Left colon (tissue), 2 donors: ENCODE measurements at regions not wholly inside any gene's neighbourhood (a gene's known extent, or its start where the extent isn't known, plus 50 kb on each side); places are given as distances from the start of the nearest gene placed in this dataset.

Source experiments
- ATAC-seq: fragments of 200-7000 bp; cut with Tn5 transposase; one replicate; pipeline ENCODE4 v1.9.1; 2020; ENCODE audit warnings: mild to moderate bottlenecking, moderate library complexity
- DNase-seq, 2 donors: peaks; one replicate each; pipeline ENCODE4 v3.0.0-alpha.2; 2020
- intact Hi-C, 2 donors: fragments of 100-400 bp; cut with DNase I in 1 of 2; cut with micrococcal nuclease in 1 of 2; formaldehyde crosslinking; loops; one replicate each; pipeline versions ENCODE4 v1.11.2 to v1.14.0; 2022; cut with DNase I, micrococcal nuclease
- donor health status: DM: no; HTN: no; CAD: no.
- donor health status: DM: yes; HTN: yes; CAD: no.

DNA sequence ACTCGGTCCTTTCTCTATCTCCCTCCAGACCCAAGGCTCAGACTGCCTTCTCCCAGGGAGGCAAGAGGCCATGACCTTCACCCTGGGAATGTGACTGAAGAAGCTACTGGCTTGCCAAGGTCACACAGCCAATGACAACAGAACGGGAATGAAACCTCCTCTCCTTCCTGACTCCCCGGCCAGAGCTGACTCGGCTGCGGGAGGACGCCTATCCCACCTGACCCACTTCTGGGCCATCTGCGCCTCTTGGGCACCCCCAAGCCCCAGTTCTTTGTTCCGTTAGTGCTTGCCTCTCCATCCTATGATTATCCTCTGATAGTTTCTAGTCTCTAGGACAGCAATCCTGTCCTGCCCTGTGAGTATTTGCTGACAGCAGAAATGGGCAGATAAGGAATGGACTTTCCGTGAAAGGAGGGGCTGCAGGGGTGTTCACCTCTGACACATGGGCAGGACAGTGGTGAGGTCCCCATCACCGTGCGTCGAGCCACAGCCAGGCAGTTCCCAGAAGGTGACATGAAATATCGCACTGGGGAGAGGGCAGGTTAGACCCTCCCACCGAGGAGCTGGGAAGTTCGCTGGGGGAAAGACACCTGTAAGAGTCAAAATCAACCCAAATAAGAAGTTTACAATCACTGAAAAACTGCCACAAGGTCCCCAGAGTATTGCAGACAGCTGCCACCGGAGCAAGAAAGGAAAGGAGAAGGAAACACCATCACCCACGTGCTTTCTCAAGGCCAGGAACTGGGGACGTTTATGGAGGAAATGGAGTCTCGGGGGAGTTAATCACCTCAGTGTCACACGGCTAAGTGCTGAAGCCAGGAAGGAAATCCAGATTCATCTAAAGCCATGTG is 63.0 kb downstream of the INSIG1 start:
- ATAC-seq (no peak), DNase-seq (no peak)
- intact Hi-C loops = no loop called here

GRCh38 chr7:155361346-155361680 is 63.6 kb downstream of the INSIG1 start:
- DNase-seq (no peak), ATAC-seq (no peak)
- intact Hi-C loops = no loop called here

GRCh38 chr7:155361947-155362346 is 64.3 kb downstream of the INSIG1 start:
- no peak for DNase-seq
- ATAC-seq = no peak
- intact Hi-C loops = no loop called here

DNA sequence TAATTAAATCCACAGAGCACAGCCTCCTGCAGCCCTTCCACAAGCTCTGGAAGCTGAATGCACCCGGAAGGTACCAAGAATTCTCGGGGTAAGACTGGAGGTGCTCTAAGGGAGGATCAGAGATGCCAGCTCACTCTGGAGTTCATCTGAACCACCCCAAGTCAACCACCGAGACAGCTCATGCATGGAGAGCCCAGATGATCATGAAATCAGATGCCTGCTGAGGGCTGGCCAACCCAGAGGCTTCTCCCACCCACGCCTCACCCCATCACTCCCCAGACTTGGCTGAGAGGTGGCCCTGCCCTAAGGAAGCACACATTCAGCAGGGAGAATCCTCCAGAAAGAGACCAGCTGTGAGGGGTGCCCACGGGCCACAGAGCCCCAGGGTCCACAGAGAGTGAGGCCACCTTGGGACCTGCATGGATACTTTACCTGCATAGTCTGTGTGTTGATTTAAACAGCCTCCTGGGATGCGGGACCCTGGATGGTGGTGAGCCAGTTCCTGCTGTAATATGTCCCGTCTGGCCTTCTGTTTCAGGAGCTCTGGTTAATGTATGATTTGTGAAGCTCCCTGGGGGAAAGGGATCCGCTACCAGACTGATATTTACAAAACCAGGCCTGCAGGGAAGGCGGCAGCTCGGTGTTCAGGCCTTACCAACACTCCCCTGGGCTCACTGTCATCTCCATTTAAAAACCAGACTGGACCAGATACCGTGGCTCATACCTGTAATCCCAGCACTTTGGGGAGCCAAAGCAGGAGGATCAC is 64.9 kb downstream of the INSIG1 start:
- intact Hi-C loops = no loop called here
- ATAC-seq (no peak), DNase-seq (no peak)

- DNase-seq = no peak
- intact Hi-C loops = no loop called here
- no peak for ATAC-seq
Observed at GRCh38 chr7:155363146-155363539, 65.5 kb downstream of the INSIG1 start.

GRCh38 chr7:155363852-155364600 is 66.3 kb downstream of the INSIG1 start:
- ATAC-seq (no peak), DNase-seq (no peak)
- intact Hi-C loops = no loop called here

- ATAC-seq (no peak), DNase-seq (no peak)
- intact Hi-C loops = no loop called here
Observed at GRCh38 chr7:155365146-155365874, 67.6 kb downstream of the INSIG1 start.

DNA sequence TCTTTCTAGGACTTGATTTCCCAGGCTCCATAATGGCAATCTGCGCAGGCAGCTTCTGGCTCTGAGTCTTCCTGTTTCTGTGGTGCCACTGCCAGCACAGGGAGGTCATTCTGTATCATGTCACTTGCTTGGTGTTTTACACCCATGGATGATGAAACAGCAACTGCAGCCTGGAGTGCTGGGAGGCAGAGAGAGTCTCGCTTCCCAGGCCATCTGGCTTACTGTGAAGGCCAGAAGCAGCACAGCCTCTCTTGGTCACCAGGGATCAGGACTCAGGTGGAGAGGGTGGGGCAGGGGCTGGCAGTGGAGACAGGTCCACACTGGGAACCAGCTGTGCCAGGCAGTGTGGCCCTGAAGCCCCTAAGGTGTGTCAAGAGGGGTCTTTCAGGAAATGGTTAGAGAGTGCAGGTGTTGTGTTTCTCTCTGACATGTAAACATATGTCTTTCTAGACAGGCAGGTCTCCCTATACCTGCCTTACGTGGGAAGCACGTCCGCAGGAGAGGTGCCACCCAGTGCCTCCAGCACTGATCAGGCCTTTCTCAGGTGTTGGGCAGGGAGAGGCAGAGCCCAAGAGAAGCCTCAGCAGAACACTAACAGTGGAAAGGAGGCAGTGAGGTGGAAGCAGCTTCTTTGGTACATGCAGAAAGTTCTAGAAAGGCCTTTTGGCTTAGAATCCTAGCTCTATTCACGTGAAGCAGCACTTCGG is 71.4 kb downstream of the INSIG1 start:
- ATAC-seq (no peak), DNase-seq (no peak)
- intact Hi-C loops = no loop called here

DNA sequence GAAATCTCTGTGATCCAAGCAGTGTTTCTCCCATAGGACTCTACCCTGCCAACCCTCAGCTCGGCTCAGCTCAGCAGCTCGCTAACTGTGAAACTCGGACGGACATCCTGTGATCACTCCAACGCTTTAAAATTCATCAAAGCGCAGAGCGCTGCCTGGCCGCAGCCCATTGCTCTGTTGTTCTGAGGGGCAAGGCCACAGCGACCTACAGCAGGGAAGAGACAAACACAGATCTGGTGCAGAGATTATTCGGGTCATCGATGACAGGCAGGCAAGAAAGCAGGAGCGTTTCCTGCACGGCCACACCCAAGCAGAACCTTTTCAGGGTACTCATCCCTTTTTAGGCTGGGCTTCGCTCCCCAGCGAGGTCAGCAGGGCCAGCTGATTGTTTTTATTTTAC is 72.1 kb downstream of the INSIG1 start:
- intact Hi-C loops = no loop called here
- no peak for ATAC-seq
- no peak for DNase-seq

- intact Hi-C loops = no loop called here
- ATAC-seq (no peak), DNase-seq (no peak)
Observed at GRCh38 chr7:155371331-155371883, 73.7 kb downstream of the INSIG1 start.

DNA sequence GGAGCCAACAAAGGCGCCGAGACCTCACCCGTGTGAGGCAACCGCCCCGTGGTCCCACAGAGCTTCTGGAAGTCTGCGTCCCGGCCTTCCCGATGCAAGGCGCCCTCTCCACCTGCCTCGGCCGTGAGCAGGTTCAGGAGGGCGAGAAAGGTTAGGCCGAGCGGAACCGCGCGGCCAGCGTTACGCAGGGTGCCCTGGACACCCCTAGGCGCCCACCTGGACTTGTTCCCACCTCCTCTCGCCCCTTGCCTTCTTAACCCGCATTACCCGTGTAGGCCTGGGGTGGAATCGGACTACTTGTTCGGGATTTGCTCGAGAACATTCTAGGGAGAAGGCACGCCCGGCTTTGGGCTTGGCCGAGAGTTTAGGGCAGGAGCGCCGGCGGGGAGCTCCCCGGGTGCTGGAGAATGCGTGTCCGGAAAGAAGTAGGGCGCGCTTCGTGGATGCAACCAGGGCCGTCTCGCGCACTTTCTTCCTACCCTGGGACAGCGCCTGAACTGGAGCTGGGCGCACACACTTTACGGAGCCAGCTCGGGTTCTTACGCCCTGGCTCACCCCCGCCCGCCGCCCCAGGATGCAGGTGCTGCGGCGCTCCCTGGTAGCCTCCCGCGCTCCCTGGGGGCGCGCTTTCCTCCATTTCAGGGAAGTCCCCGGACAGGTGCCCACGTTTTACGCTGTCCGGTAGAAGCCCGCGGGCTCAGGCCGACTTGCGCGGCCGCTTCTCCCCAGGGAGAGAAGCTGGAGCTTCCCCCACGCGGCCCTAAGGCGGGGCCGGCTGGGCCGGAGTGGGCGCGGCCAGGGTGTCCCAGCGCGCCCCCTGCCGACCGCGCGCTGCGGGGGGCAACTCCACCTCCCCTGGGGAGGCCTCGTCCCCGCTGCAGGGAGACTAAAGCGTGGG is 74.5 kb downstream of the INSIG1 start:
- intact Hi-C loops = no loop called here
- DNase-seq = no peak
- ATAC-seq = peak; percentile 56

DNA sequence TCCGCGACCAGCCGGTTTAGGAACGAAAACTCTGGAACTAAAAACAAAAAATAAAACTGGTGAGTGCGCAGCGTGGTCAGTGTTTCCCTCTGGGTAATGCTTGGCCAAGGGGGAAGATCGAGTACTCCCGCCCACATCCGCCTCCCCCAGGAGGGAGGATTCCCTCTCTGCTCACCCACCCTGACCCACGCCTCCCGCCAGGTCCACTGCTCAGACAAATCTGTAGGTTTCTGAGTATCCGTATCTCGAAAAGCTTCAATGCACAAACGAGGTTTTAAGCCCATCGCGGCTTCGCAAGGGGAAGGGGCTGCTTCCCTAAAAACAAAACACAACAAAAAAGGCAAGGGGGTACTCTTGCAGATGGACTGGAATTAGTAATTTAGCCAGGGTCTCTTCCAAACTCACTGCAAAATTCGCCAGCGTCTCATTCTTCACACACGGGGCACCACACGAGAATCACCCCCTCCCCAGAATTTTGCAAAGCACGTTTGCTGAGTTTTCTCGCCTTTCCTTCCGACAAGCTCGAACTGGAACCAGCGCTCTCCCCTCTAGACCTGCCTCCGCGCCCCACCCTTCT is 75.2 kb downstream of the INSIG1 start:
- intact Hi-C loops = no loop called here

DNA sequence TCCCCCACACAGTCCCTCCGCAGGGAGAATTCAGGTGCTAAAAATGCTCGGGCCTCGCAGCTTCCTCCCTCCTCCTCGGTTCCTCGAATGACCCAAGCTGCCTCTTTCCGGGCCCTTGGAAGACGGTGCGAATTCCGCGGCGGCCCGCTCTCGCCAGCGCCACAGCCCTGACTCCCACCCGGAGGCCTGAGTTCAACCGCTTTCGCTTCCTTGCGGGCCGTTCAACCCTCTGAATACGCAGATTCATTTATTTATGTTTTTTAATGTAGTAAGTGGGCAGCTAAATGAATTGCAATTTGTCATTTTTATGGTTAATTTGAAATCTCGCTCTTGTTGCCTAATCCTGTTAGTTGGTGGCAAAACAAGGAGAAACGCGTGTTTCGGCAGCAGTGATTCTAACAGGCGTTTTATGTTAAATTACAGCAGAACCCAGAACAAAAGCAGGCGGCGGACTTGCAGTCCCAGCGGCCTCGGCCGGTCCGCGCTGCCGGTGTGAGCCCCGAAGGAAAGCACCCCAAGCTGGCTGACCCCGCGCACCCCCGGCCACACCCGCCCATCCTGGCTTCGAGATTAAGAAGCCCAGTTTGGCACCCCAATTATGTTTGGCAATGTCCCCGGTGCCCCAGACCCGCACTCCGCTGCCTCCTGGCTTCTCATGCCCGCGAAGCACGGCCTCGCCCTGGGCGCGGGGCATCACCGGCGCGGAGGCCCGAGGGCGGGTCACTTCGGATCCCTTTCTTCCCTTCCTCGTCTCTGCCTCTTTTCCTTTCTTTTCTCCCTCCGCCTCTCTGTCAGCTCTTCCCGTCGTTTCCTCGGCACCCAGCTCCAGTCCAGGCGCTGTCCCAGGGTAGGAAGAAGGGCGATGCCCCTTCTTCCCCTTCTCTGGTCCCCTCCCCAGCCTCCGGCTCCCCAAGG is 75.9 kb downstream of the INSIG1 start:
- no peak for ATAC-seq
- no peak for DNase-seq
- intact Hi-C loops = no loop called here

More for the DNA sequence above, 75.2 kb downstream of the INSIG1 start:
- ATAC-seq (no peak), DNase-seq (no peak)

DNA sequence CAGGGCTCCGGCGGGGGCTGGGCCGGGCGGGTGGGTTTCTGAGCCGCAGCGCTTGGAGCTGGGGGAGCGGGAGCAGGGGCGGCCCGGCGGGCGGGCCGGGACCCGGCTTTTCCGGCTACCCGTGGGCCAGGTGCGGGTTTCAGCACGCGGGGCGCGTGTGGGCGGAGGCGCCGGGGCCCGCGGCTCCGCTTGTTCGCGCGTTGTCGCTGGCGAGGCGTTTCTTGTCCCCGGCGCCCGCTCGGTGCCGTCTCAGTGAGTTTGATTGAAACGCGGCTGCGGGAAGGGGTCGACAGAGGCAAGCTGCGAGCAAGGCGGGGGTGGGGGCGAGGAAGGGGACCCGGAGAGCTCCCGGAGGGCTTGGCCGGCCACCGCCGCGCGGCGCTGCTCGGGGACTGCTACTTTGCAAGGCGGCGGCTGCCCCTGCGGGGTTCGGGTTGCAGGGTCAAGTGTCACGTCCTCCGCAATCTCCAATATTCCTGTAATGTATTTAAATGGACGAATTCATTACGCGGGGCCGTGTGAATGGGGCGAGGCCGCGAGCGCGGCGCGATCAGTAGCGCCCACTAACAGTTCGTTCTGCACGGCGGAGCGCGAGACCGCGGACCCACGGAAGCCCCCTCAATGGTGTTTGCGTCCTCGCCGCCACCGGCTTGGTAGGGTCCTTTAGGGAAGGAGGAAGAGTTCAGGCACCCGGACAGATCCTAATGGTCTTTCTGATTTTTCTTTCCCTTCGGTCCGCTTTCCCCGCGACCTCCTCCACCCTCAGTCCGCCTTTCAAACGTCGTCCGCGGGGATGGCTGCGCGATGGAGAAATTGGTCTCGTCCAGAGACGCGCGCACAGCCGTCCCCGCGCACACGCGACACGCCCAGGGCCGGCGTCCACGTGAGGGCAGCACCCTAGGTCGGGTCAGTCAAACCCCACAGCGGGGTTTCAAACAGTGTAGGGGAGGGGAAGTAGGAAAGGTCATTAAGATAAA is 76.9 kb downstream of the INSIG1 start:
- DNase-seq (no peak), ATAC-seq (no peak)
- intact Hi-C loops = no loop called here
